Cardiac muscle cell (in vitro differentiated cells and primary cell): ENCODE measurements at regions not wholly inside any gene's neighbourhood (a gene's known extent, or its start where the extent isn't known, plus 50 kb on each side); places are given as distances from the start of the nearest gene placed in this dataset.
"Not testable (repeated sequence)": the region's sequence is repeated elsewhere in the genome, so short reads cannot be mapped to it uniquely, and the experiment has no call there.

ENCODE experiments used
- DNase-seq, 2 donors: peaks; one replicate each; pipeline versions ENCODE4 v3.0.0 to v3.0.0-alpha.2; 2010 to 2017; ENCODE audit warnings: low read depth in 1 of 2, low spot score in 1 of 2
- H3K27ac ChIP-seq: fragments of 200-600 bp; sonication (generic); 2 replicates; pipeline ENCODE4 v1.5.1; 2016
- H3K27me3 ChIP-seq: fragments of 200-600 bp; sonication (generic); 2 replicates; pipeline ENCODE4 v1.6.0; 2016; ENCODE audit warnings: control low read depth
- H3K36me3 ChIP-seq: fragments of 200-600 bp; sonication (generic); 2 replicates; pipeline ENCODE4 v1.5.1; 2016; ENCODE audit warnings: control low read depth
- H3K4me1 ChIP-seq: fragments of 200-600 bp; sonication (generic); 2 replicates; pipeline ENCODE4 v1.8.1; 2017; ENCODE audit warnings: low read depth, mild to moderate bottlenecking, mixed run types
- H3K4me3 ChIP-seq: fragments of 200-600 bp; sonication (generic); 2 replicates; pipeline ENCODE4 v1.5.1; 2016; ENCODE audit warnings: mild to moderate bottlenecking
- H3K9me3 ChIP-seq: fragments of 200-600 bp; sonication (generic); 2 replicates; pipeline ENCODE4 v1.5.1; 2017; ENCODE audit warnings: low read depth, mild to moderate bottlenecking, control low read depth
- TF ChIP-seq, protein P1 (sequence below): IDR thresholded peaks from 2 replicates; pipeline ENCODE4 v1.5.1; 2012; ENCODE audit warnings: low read depth, mild to moderate bottlenecking, low read length

DNA sequence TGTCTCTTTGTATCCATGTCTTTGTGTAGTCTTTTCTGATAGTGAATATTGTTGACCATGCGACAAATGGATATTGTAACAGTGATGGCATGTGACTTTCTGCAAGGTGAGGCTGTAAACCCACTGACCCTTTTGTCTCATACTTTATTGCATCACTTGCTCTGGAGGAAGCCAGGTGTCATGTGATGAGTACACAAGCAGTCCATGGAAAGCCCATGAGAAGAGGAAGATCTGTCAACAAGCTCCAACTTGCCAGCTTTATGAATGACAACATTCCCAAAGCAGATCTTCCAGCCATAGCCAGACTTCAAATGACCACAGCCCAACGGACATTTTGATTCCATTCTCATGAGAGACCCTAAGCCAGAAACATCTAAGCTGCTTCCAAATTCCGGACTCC lies 450.1 kb upstream of the ACTBL2 start:
- DNase-seq = no peak

DNA sequence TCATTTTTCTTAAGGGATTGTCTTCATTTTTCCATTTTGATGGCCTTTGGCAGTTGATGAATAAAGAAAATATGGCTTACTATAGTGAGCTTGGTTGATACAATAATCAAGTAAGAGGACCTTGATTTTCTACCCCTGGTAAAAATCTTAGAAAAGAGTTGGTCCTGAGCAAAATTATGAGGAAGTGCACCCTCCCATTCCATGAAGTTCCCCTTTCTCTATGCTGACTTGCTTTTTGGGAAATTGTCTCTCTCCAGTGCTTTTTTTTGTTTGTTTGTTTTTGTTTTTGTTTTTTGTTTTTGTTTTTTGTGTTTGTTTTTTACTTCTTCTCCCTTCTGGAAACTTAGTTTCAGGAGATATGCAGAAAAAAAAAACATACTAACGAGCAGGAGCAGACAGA lies 449.2 kb upstream of the ACTBL2 start:
- DNase-seq = no peak
- no peak overlapping the region for H3K4me3 ChIP-seq
- H3K27ac ChIP-seq = no peak overlapping the region

More for the DNA sequence above, 450.1 kb upstream of the ACTBL2 start:
- Histone ChIP-seq H3K27ac (no peak overlapping the region), H3K27me3 (no peaks in the 10 kb centered on the region), H3K4me1 (no peaks in the 10 kb centered on the region), H3K36me3 (no peaks in the 10 kb centered on the region), H3K9me3 (no peaks in the 10 kb centered on the region), H3K4me3 (no peak overlapping the region)
- TF ChIP-seq, protein P1, sequence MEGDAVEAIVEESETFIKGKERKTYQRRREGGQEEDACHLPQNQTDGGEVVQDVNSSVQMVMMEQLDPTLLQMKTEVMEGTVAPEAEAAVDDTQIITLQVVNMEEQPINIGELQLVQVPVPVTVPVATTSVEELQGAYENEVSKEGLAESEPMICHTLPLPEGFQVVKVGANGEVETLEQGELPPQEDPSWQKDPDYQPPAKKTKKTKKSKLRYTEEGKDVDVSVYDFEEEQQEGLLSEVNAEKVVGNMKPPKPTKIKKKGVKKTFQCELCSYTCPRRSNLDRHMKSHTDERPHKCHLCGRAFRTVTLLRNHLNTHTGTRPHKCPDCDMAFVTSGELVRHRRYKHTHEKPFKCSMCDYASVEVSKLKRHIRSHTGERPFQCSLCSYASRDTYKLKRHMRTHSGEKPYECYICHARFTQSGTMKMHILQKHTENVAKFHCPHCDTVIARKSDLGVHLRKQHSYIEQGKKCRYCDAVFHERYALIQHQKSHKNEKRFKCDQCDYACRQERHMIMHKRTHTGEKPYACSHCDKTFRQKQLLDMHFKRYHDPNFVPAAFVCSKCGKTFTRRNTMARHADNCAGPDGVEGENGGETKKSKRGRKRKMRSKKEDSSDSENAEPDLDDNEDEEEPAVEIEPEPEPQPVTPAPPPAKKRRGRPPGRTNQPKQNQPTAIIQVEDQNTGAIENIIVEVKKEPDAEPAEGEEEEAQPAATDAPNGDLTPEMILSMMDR = no peak

DNA sequence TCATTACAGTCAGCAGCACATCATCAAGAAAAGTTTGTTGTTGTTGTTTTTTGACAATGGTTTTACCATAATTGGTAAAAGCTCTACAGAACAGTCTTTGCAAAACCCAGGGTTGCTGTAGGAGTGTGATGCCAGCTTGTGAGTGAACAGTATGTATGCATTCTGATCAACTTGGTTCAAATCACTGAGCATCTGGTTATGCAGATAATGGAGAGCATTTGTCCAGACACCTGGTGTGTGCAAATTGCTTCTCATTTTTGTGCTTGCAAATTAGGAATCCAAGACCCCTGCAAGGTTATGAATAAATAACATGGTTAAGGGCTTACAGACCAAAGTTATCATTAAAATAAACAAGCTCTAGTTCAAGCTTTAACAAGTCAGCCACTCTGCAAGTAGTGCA lies 448.7 kb upstream of the ACTBL2 start:
- H3K36me3 ChIP-seq = no peaks in the 10 kb centered on the region
- H3K4me3 ChIP-seq = no peak overlapping the region
- no peaks in the 10 kb centered on the region for H3K4me1 ChIP-seq
- TF ChIP-seq, protein P1 = no peak
- no peak overlapping the region for H3K27ac ChIP-seq
- H3K27me3 ChIP-seq = no peaks in the 10 kb centered on the region
- DNase-seq = no peak
- H3K9me3 ChIP-seq = no peaks in the 10 kb centered on the region

More for the DNA sequence above, 449.2 kb upstream of the ACTBL2 start:
- Histone ChIP-seq H3K9me3 (no peaks in the 10 kb centered on the region), H3K27me3 (no peaks in the 10 kb centered on the region), H3K36me3 (no peaks in the 10 kb centered on the region), H3K4me1 (no peaks in the 10 kb centered on the region)
- TF ChIP-seq, protein P1 = no peak

DNA sequence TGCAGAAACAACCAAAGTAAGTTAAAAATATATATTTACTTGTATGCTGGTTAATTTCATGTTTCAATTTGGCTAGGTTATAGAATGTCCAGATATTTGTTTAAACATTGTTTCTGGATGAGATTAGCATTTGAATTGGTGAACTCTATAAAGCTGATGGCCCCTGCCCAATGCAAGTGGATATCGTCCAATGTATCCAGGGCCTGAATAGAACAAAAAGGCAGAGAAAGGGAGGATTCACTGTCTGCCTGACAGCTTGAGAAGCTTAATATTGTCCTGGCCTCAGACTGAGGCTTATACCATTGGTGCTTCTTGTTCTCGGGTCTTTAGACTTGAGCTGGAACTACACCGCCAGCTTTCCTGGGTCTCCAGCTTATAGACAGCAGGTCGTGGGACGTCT lies 446.7 kb upstream of the ACTBL2 start:
- DNase-seq = no peak

DNA sequence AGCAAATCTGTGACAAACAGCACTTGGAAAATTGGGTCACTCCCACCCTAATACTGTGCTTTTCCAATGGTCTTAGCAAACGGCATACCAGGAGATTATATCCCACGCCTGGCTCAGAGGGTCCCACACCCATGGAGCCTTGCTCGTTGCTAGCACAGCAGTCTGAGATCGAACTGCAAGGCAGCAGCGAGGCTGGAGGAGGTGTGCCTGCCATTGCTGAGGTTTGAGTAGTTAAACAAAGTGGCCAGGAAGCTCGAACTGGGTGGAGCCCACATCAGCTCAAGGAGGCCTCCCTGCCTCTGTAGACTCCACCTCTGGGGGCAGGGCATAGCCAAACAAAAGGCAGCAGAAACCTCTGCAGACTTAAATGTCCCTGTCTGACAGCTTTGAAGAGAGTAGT lies 440.5 kb upstream of the ACTBL2 start:
- H3K4me3 ChIP-seq, H3K4me1 ChIP-seq, DNase-seq, H3K9me3 ChIP-seq, H3K27me3 ChIP-seq, H3K27ac ChIP-seq, H3K36me3 ChIP-seq: not testable (repeated sequence)

More for the DNA sequence above, 446.7 kb upstream of the ACTBL2 start:
- no peak overlapping the region for H3K27ac ChIP-seq
- H3K9me3 ChIP-seq = no peaks in the 10 kb centered on the region
- no peaks in the 10 kb centered on the region for H3K27me3 ChIP-seq
- TF ChIP-seq, protein P1 = no peak
- H3K36me3 ChIP-seq = no peaks in the 10 kb centered on the region
- no peak overlapping the region for H3K4me3 ChIP-seq
- H3K4me1 ChIP-seq = no peaks in the 10 kb centered on the region

DNA sequence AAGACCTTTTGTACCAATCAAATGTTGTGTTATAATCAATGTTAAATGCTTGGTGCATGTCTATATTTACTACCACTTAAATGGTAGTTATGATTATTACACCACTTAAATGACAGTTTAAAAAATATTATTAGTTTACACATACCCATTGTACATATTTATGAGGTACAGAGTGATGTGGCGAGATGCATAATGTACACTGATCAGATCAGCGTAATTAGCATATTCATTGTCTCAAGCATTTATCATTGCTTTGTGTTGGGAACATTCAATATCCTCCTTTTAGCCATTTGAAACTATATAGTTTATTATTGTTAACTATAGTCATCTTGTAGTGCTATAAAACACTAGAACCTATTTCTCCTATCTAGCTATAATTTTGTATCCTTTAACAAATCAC lies 434.4 kb upstream of the ACTBL2 start:
- no peaks in the 10 kb centered on the region for H3K36me3 ChIP-seq
- DNase-seq = no peak
- TF ChIP-seq, protein P1 = no peak
- no peaks in the 10 kb centered on the region for H3K4me1 ChIP-seq
- no peak overlapping the region for H3K27ac ChIP-seq
- H3K4me3 ChIP-seq = no peak overlapping the region
- no peaks in the 10 kb centered on the region for H3K9me3 ChIP-seq
- H3K27me3 ChIP-seq = no peaks in the 10 kb centered on the region
